NB4 (cell line): ENCODE measurements at regions not wholly inside any gene's neighbourhood (a gene's known extent, or its start where the extent isn't known, plus 50 kb on each side); places are given as distances from the start of the nearest gene placed in this dataset.

Experiments
- DNase-seq: peaks from one replicate; pipeline ENCODE4 v3.0.0; 2010; ENCODE audit warnings: low read depth
- H3K4me3 ChIP-seq: one replicate; pipeline ENCODE4 v1.5.1; 2011; ENCODE audit warnings: mild to moderate bottlenecking, low read depth, low read length, moderate library complexity
- MYC ChIP-seq: IDR thresholded peaks from 2 replicates; pipeline ENCODE4 v1.6.1; 2011; ENCODE audit warnings: low read depth, low read length
- POLR2A ChIP-seq: IDR thresholded peaks from 2 replicates; pipeline ENCODE4 v1.6.1; 2011; ENCODE audit warnings: mild to moderate bottlenecking; ENCODE audit not compliant: insufficient read length; ENCODE audit errors: extremely low read depth
- TF ChIP-seq, protein P1 (sequence below): IDR thresholded peaks from 2 replicates; pipeline ENCODE4 v1.6.1; 2011; ENCODE audit warnings: low read depth, low read length
- TF ChIP-seq, protein P2 (sequence below): IDR thresholded peaks from one replicate; pipeline ENCODE4 v1.5.1; 2012; ENCODE audit warnings: low read depth, low read length

GRCh38 chr13:85223883-85224656, 575.1 kb downstream of the SLITRK6 start:
- H3K4me3 ChIP-seq = no peak overlapping the region
- no peak for DNase-seq
- TF ChIP-seq, protein P1, sequence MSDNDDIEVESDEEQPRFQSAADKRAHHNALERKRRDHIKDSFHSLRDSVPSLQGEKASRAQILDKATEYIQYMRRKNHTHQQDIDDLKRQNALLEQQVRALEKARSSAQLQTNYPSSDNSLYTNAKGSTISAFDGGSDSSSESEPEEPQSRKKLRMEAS = no peak
- TF ChIP-seq MYC (no peak), POLR2A (no peak)
- TF ChIP-seq, protein P2, sequence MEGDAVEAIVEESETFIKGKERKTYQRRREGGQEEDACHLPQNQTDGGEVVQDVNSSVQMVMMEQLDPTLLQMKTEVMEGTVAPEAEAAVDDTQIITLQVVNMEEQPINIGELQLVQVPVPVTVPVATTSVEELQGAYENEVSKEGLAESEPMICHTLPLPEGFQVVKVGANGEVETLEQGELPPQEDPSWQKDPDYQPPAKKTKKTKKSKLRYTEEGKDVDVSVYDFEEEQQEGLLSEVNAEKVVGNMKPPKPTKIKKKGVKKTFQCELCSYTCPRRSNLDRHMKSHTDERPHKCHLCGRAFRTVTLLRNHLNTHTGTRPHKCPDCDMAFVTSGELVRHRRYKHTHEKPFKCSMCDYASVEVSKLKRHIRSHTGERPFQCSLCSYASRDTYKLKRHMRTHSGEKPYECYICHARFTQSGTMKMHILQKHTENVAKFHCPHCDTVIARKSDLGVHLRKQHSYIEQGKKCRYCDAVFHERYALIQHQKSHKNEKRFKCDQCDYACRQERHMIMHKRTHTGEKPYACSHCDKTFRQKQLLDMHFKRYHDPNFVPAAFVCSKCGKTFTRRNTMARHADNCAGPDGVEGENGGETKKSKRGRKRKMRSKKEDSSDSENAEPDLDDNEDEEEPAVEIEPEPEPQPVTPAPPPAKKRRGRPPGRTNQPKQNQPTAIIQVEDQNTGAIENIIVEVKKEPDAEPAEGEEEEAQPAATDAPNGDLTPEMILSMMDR = no peak

- TF ChIP-seq, protein P2 = no peak
- TF ChIP-seq POLR2A (no peak), MYC (no peak)
- TF ChIP-seq, protein P1 = no peak
- no peak for DNase-seq
- H3K4me3 ChIP-seq = no peak overlapping the region
Observed at GRCh38 chr13:85216576-85216975, 582.6 kb downstream of the SLITRK6 start.

- TF ChIP-seq, protein P1 = no peak
- no peak for TF ChIP-seq POLR2A
- no peak for TF ChIP-seq MYC
- TF ChIP-seq, protein P2 = no peak
- DNase-seq = no peak
Observed at GRCh38 chr13:85212692-85213091, 586.5 kb downstream of the SLITRK6 start.

GRCh38 chr13:85204668-85205344, 594.4 kb downstream of the SLITRK6 start:
- TF ChIP-seq MYC (no peak), POLR2A (no peak)
- TF ChIP-seq, protein P2 = no peak
- TF ChIP-seq, protein P1 = no peak
- DNase-seq = no peak
- H3K4me3 ChIP-seq = no peak overlapping the region

More at GRCh38 chr13:85212692-85213091, 586.5 kb downstream of the SLITRK6 start:
- H3K4me3 ChIP-seq = no peak overlapping the region

DNA sequence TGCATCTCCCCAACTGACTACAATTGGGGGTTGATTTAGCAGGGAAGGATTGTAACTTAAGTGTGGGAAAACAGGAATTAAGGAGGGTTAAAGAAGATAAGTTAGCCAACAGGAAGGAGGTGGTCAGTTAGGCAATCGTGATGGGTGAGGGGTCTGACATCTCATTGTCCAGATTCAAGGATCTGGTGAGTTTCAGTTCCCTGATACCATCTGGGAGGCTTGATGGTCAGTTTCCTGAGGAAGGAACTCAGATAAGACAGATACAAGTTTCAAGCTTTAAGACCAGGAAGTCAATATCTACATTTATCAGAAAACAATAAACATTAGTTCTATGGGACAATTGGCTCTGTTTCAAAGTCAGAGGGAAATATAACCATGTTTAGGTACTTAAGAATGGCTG, 601.8 kb downstream of the SLITRK6 start:
- H3K4me3 ChIP-seq = no peak overlapping the region
- DNase-seq = peak; percentile 26
- no peak for TF ChIP-seq MYC
- no peak for TF ChIP-seq POLR2A

GRCh38 chr13:85194482-85194881, 604.7 kb downstream of the SLITRK6 start:
- TF ChIP-seq POLR2A (no peak), MYC (no peak)
- TF ChIP-seq, protein P1 = no peak
- TF ChIP-seq, protein P2 = no peak

More at GRCh38 chr13:85194482-85194881, 604.7 kb downstream of the SLITRK6 start:
- no peak for DNase-seq
- H3K4me3 ChIP-seq = no peak overlapping the region
